HG03575 (cell line): ENCODE measurements at regions not wholly inside any gene's neighbourhood (a gene's known extent, or its start where the extent isn't known, plus 50 kb on each side); places are given as distances from the start of the nearest gene placed in this dataset.
"Not testable (repeated sequence)": the region's sequence is repeated elsewhere in the genome, so short reads cannot be mapped to it uniquely, and the experiment has no call there.

Source experiments
- ATAC-seq: cut with Tn5 transposase; IDR thresholded peaks from one replicate; pipeline ENCODE4 v1.9.1; 2021; ENCODE audit not compliant: unreplicated experiment, insufficient number of reproducible peaks, low FRiP score; ENCODE audit errors: extremely low read depth

- ATAC-seq = not testable (repeated sequence)
Observed at GRCh38 chrX:737021-737420, 106.4 kb downstream of the SHOX start.

GRCh38 chrX:734362-734761 lies 103.8 kb downstream of the SHOX start:
- ATAC-seq = no peak

- ATAC-seq = no peak
Observed at GRCh38 chrX:733961-734360, 103.4 kb downstream of the SHOX start.

- no peak for ATAC-seq
Observed at GRCh38 chrX:729583-730409, 99.2 kb downstream of the SHOX start.

- ATAC-seq = not testable (repeated sequence)
Observed at GRCh38 chrX:729101-729500, 98.5 kb downstream of the SHOX start.

GRCh38 chrX:728639-729038 lies 98.0 kb downstream of the SHOX start:
- not testable (repeated sequence) for ATAC-seq

GRCh38 chrX:727738-728621 lies 97.4 kb downstream of the SHOX start:
- ATAC-seq = no peak

- ATAC-seq = no peak
Observed at GRCh38 chrX:725971-726370, 95.4 kb downstream of the SHOX start.

GRCh38 chrX:724256-724655 lies 93.7 kb downstream of the SHOX start:
- no peak for ATAC-seq

GRCh38 chrX:723781-724180 lies 93.2 kb downstream of the SHOX start:
- no peak for ATAC-seq

DNA sequence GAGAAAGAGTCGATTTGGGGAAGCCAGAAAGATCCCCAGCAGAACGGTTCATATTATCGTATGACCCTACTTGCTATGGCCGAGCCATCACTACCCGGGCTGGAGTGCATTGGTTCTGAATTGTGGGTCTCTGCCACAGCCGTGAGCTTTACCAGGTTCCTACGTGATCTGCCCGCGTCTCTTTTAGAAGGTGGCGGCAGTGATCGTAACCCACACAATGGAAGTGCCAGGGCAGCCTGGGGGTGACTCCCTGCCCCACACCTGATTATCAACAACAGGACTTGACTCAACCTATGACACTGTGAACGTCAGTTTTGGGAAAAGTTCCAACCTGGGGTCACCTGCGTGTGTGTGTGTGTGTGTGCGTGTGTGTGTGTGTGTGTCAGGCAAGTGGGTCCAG lies 90.8 kb downstream of the SHOX start:
- no peak for ATAC-seq

- no peak for ATAC-seq
Observed at GRCh38 chrX:720825-721224, 90.2 kb downstream of the SHOX start.

DNA sequence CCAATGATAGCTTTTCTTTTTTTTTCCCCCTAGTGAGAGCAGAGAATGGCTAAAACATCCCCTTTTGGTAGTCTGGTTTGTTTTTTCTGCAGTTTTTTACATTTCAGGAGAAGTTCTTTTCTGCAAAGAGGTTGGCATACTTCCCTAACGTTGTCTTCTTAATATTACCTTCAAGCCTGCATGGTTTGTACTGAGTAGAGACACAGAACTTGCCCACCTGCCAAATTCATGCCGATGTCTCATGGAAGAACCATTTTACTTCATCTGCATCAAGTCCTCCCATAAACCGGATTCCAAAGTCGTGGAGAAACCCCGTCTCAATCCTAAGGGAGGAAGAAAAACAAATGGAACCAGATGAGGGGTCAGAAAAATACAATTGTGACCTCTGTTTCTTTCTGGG lies 89.7 kb downstream of the SHOX start:
- no peak for ATAC-seq

GRCh38 chrX:716136-716535 lies 85.5 kb downstream of the SHOX start:
- no peak for ATAC-seq

DNA sequence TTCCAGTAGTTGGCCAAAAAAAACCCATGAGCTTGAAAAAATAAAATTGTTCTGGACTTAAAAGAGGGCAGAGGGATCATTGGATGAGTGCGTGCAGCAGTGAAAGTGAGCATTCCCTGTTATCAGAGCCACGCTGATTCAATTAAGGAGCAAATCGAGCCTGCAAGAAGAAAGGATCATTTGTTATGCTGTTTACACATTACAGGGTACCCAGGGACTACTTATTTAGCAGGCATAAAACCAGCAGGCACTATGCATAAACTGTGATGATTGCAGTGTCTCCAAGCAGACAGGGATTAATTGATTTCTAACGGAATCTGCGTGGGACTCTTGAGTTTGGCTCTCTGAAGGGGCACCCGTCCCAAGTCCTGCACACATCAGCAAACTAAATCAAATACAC lies 83.5 kb downstream of the SHOX start:
- no peak for ATAC-seq
